GM10266 (cell line): ENCODE measurements at regions not wholly inside any gene's neighbourhood (a gene's known extent, or its start where the extent isn't known, plus 50 kb on each side); places are given as distances from the start of the nearest gene placed in this dataset.

ENCODE experiments used
- DNase-seq: peaks from one replicate; pipeline ENCODE4 v3.0.0; 2012; ENCODE audit errors: extremely low spot score
- TF ChIP-seq, protein P1 (sequence below): IDR thresholded peaks from 2 replicates; pipeline ENCODE4 v1.5.1; 2012; ENCODE audit warnings: mild to moderate bottlenecking, low read depth; ENCODE audit not compliant: control insufficient read depth, insufficient read depth; ENCODE audit errors: missing control alignments

DNA sequence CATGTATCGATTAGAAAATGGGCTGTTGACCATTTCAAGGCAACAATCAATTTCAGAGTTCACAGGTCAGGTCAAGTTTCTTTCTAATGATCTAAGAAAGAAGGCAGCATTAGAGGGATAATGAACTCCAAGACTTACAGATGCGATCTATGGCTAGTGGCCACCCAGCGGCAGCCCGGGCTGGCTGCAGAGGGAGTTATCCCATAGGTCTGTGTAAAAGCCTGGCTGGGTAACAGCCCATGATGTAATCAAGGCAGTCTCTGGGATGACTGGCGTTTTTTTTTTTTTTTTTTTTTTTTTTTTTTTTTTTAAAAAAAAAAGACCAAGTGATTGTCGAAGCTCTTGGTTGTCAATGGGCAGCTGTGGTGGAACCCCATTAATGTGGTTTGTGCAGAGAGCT is 171.1 kb upstream of the SKOR2 start:
- TF ChIP-seq, protein P1, sequence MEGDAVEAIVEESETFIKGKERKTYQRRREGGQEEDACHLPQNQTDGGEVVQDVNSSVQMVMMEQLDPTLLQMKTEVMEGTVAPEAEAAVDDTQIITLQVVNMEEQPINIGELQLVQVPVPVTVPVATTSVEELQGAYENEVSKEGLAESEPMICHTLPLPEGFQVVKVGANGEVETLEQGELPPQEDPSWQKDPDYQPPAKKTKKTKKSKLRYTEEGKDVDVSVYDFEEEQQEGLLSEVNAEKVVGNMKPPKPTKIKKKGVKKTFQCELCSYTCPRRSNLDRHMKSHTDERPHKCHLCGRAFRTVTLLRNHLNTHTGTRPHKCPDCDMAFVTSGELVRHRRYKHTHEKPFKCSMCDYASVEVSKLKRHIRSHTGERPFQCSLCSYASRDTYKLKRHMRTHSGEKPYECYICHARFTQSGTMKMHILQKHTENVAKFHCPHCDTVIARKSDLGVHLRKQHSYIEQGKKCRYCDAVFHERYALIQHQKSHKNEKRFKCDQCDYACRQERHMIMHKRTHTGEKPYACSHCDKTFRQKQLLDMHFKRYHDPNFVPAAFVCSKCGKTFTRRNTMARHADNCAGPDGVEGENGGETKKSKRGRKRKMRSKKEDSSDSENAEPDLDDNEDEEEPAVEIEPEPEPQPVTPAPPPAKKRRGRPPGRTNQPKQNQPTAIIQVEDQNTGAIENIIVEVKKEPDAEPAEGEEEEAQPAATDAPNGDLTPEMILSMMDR: no peak
- no peak for DNase-seq

DNA sequence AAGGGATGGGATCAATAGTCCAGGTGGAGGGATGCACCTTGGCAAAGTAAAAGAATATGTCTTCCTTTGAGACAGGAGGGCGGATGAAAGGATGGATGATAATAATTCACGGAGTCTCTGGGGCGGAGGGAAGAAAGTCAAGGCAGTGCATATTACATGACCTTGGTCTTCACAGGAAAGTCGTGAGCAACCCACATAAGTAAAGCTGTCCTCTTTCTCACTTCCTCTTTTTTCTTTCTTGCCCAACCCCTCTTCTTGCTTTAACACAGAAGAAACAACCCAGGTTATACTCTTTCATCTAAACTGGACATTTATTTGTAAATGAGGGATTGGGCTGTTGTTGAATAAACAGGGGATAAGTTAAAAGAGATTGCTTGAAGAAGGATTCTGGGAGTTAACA is 168.7 kb upstream of the SKOR2 start:
- TF ChIP-seq, protein P1: no peak
- peak; percentile 19 for DNase-seq

DNA sequence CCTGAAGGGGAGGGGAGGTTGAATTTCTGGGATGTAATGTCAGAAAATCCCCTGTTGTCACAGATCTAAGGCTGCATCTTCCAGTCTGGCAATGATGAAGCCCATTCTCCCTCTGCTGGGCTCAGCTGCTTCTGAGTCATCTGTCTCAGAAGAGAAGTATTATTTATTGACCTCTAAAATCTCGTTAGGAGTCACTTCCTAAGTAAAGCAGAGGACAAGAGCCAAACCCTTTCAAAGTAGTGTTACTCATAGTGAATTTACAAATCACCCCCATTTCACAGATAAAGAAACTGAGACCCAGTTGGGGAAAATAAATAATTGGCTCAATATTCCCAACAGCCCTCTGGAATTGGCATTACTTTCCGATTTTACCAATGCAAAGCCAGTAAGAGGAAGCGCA is 167.3 kb upstream of the SKOR2 start:
- DNase-seq: no peak
- TF ChIP-seq, protein P1: no peak

DNA sequence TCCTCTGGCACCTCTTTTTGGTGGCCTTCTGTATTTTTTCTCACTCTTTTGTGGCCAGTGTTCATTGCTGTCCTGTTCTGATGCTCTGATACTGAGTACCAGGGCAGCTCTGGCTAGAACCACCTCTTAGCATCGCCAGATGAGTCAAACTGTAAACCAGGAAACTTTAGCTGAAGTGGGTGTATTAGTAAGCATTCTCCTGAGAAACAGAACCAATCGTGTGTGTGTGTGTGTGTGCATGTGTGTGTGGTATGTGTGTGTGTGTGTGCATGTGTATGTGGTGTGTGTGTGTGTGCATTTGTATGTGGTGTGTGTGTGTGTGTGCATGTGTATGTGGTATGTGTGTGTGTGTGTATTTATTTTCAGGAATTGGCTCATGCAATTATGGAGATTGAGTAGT is 166.3 kb upstream of the SKOR2 start:
- TF ChIP-seq, protein P1: no peak
- no peak for DNase-seq

DNA sequence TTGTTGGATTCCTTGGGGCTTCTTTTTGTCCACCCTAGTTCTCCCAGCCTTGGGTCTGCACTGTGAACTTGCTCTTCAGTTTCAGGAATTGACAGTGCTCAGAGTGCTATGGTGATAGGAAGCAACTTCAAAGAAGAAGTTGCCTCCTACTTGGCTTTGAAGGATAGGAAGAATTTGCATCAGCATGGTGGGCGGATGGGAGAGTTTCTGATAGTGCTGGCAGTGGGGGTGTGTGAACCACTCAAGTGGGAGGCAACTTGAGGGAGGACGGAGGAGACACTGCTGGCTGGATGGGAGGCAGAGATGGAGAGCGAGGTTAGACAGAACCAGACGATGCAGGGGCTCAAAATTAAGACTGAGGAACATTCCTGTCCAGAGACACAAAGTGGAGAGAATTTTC is 164.4 kb upstream of the SKOR2 start:
- no peak for DNase-seq
- TF ChIP-seq, protein P1: no peak

DNA sequence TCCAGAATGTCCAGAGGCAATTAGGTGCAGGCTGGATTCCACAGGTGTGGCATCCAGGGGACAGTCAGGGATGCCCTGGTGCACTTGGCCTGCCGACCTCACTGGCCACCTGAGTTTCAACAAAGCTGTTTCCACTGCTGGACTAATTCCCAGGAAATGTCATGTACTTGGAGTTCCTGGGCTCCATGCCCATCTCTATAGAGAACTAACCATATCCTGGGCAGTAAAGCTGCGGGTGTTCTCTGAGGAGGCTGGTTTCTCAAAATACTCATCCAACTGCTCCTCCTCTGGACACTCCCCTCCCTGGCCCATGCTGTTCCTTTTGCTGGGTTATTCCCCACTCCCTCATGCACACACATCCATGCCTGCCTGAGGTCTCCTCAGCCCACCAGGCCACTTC is 161.9 kb upstream of the SKOR2 start:
- TF ChIP-seq, protein P1: no peak
- DNase-seq: no peak

DNA sequence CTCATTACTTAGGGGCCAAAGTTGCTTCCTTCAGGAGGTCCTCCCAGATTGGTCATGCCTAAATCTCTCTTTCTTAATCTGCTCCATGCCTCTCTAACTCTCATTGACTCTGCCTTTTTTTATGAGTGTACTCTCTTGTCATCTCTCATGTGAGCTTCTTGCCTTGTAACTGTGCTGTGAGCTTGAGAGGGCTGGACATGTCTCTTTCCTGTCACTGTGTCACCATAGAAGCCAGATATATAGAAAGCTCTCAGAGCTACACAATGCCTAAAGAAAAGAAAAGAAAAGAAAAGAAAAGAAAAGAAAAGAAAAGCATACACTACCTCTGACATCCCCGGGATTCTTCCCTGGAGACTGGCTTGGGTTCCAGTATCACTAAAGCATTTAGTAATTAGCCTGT is 161.5 kb upstream of the SKOR2 start:
- no peak for DNase-seq
- TF ChIP-seq, protein P1: no peak
